Vagina (tissue), 2 donors: ENCODE measurements at regions not wholly inside any gene's neighbourhood (a gene's known extent, or its start where the extent isn't known, plus 50 kb on each side); places are given as distances from the start of the nearest gene placed in this dataset.

Source experiments
- DNase-seq, 2 donors: peaks; one replicate each; pipeline ENCODE4 v3.0.0-alpha.2; 2017; ENCODE audit errors: extremely low spot score in 2 of 2
- H3K27ac ChIP-seq: fragments of 200-600 bp; sonication (generic); one replicate; pipeline ENCODE4 v1.5.1; 2019
- H3K27me3 ChIP-seq: fragments of 200-600 bp; sonication (generic); one replicate; pipeline ENCODE4 v1.5.1; 2019
- H3K36me3 ChIP-seq, 2 donors: fragments of 200-600 bp; sonication (generic); one replicate each; pipeline ENCODE4 v1.5.1; 2017 to 2019
- H3K4me1 ChIP-seq: fragments of 200-600 bp; sonication (generic); one replicate; pipeline ENCODE4 v1.5.1; 2019
- H3K4me3 ChIP-seq, 2 donors: fragments of 200-600 bp; sonication (generic); 1 replicate in 1 of 2; 2 replicates in 1 of 2; pipeline ENCODE4 v1.5.1; 2016 to 2019
- H3K9me3 ChIP-seq: fragments of 200-600 bp; sonication (generic); one replicate; pipeline ENCODE4 v1.5.1; 2019
- POLR2A ChIP-seq, 2 donors: fragments of 450-650 bp; IDR thresholded peaks; one replicate each; pipeline ENCODE4 v1.6.1; 2017; ENCODE audit warnings: antibody characterized with exemption in 2 of 2, mild to moderate bottlenecking in 2 of 2, moderate library complexity in 2 of 2
- POLR2AphosphoS5 ChIP-seq, 2 donors: sonication (generic); formaldehyde crosslinking; IDR thresholded peaks; one replicate each; pipeline ENCODE4 v1.9.0; 2017; ENCODE audit warnings: antibody characterized with exemption in 2 of 2, mild to moderate bottlenecking in 2 of 2, low read depth in 1 of 2; ENCODE audit not compliant: insufficient read depth in 1 of 2
- intact Hi-C: fragments of 100-400 bp; cut with DNase I; formaldehyde crosslinking; loops from one replicate; pipeline ENCODE4 v1.15.1; 2023
- TF ChIP-seq, protein P1 (sequence below), 3 experiments: fragments of 450-650 bp in 2 of 3; fragments of 200-600 bp in 1 of 3; sonication (generic) in 1 of 3; IDR thresholded peaks; one replicate each; pipeline ENCODE4 v1.5.1; 2017 to 2019; ENCODE audit warnings: antibody characterized with exemption in 3 of 3, mild to moderate bottlenecking in 2 of 3, moderate library complexity in 2 of 3

DNA sequence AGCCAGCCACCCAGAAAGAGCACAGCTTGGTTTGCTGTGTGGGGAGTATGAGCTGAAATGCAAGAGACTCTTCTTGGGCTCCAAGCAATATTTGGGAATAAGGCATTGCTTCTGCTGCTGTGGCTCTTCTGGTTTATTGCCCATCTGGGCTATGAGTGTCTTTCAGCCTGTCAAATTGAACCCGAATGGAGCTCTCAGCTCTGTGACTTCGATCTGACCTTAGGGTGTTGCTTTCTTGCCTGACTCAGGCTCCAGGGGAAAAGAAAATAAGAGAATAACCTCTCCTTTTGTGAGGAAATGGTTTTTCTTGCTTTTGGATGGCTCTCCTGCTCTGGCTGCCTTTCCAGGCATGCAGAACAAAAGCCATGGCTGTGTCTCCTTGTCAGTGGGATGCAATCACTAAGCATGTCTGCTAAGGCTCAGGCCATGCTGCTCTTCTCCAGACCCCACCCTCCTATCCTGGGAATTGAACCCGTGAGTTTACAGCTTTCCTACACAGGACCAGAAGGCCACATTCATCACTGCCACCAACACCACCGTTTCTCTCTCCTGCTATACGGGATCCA lies 169.4 kb upstream of the JAG1 start:
- intact Hi-C loops = no loop called here
- DNase-seq = no peak
- peaks cover 10% of the 10 kb centered on the region for H3K4me1 ChIP-seq
- H3K27ac ChIP-seq = no peak overlapping the region
- no peak for TF ChIP-seq POLR2AphosphoS5 (IDR thresholded peaks at IDR 0.05; ENCODE audit: insufficient read depth in 1 of 2, low read depth in 1 of 2)
- no peak for TF ChIP-seq POLR2A (IDR thresholded peaks at IDR 0.05)
- TF ChIP-seq, protein P1, sequence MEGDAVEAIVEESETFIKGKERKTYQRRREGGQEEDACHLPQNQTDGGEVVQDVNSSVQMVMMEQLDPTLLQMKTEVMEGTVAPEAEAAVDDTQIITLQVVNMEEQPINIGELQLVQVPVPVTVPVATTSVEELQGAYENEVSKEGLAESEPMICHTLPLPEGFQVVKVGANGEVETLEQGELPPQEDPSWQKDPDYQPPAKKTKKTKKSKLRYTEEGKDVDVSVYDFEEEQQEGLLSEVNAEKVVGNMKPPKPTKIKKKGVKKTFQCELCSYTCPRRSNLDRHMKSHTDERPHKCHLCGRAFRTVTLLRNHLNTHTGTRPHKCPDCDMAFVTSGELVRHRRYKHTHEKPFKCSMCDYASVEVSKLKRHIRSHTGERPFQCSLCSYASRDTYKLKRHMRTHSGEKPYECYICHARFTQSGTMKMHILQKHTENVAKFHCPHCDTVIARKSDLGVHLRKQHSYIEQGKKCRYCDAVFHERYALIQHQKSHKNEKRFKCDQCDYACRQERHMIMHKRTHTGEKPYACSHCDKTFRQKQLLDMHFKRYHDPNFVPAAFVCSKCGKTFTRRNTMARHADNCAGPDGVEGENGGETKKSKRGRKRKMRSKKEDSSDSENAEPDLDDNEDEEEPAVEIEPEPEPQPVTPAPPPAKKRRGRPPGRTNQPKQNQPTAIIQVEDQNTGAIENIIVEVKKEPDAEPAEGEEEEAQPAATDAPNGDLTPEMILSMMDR (IDR thresholded peaks at IDR 0.05) = no peak
- H3K36me3 ChIP-seq = no peaks in the 10 kb centered on the region
- H3K4me3 ChIP-seq = no peak overlapping the region
- H3K9me3 ChIP-seq = no peaks in the 10 kb centered on the region
- no peaks in the 10 kb centered on the region for H3K27me3 ChIP-seq

DNA sequence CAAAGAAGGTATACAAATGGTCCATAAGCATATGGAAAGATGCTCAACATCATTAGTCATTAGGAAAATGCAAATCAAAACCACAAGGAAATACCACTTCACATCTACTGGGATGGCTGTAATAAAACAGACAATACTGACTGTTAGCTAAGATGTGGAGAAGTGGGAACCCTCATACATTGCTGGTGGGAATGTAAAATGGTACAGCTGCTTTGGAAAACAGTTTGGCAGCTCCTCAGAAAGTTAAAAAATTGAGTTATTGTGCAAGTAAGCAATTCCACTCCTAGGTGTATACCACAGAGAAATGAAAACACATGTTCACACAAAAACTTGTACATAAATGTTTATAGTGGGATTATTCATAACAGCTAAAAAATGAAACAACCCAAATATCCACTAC lies 173.0 kb upstream of the JAG1 start:
- H3K9me3 ChIP-seq = no peaks in the 10 kb centered on the region
- intact Hi-C loops = no loop called here

DNA sequence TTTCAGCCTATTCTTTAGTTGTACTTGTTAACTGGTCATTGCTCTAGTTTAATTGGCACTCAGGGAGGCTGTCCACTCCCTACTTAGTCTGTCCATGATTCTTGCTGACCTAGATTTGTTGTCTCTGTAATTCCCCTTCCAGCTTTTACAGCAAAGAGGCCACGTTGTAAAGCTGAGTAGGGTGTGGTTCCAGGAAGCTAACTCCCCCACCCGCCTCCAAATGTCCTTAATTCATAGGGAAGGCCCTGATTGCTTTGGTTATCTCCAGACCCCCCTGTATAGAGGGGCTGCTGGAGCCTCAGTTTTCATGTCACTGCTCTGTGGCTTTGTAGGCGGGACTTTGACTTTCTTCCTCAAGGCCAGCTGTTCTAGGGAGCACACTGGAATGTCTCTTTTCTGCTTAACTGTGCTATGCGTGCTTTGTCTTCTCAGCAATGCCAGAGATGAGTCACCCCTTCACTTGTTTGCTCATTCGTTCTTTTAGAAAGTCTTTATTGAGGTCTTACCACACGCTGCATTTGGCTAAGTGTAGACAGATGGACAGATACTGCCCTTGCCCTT lies 175.1 kb upstream of the JAG1 start:
- DNase-seq = no peak
- Histone ChIP-seq H3K27ac (peak overlapping the region; percentile 45), H3K9me3 (no peaks in the 10 kb centered on the region), H3K36me3 (no peaks in the 10 kb centered on the region), H3K4me3 (no peak overlapping the region), H3K27me3 (no peaks in the 10 kb centered on the region), H3K4me1 (peaks cover 18% of the 10 kb centered on the region)
- TF ChIP-seq POLR2AphosphoS5 (IDR thresholded peaks at IDR 0.05; ENCODE audit: insufficient read depth in 1 of 2, low read depth in 1 of 2) = peak in 1 of 2 donors; percentile 39
- TF ChIP-seq, protein P1 (IDR thresholded peaks at IDR 0.05) = no peak
- intact Hi-C loops = no loop called here

More for the DNA sequence above, 173.0 kb upstream of the JAG1 start:
- no peaks in the 10 kb centered on the region for H3K36me3 ChIP-seq
- no peaks in the 10 kb centered on the region for H3K27me3 ChIP-seq
- TF ChIP-seq, protein P1 (IDR thresholded peaks at IDR 0.05) = no peak
- TF ChIP-seq POLR2AphosphoS5 (IDR thresholded peaks at IDR 0.05; ENCODE audit: insufficient read depth in 1 of 2, low read depth in 1 of 2) (no peak), POLR2A (IDR thresholded peaks at IDR 0.05) (no peak)
- no peak for DNase-seq
- peaks cover 24% of the 10 kb centered on the region for H3K4me1 ChIP-seq
- H3K4me3 ChIP-seq = no peak overlapping the region
- H3K27ac ChIP-seq = no peak overlapping the region

DNA sequence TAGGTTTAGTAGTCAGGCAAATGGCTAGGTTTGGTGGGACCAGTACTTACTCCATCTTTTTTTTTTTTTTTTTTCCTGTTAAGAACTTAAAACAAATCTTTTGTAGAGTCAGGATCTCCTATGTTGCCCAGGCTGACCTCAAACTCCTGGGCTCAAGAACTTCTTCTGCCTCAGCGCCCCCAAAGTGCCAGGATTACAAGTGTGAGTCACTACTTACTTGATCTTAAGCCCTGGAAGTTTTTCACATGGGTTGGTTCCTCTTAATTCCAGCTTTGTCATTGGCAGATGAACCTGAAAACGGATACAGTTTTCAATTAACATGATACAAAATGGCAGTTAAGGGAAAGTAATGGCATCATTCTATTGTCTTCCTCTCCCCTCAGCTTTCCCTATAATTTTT lies 179.4 kb upstream of the JAG1 start:
- no peak for DNase-seq

DNA sequence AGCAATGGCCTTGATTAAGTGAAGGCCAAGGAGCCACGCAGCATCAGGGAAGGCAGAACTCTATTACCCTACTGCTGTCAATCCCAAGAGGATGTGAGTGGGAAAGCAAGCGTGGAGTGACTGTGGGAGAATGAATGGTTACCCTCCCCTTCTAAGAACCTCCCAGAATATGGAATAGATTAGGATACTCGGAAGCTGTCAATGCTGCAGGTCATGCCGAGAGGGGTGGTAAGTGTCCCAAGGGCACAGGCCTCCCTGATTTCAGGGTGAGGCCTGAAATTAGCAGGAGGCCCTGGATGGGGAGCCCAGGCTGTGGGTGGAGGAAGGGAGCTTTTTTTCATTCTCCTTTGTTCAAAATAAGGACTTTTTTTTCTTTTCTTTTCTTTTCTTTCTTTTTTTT lies 179.9 kb upstream of the JAG1 start:
- TF ChIP-seq, protein P1 (IDR thresholded peaks at IDR 0.05) = no peak
- no peak for TF ChIP-seq POLR2A (IDR thresholded peaks at IDR 0.05)
- no peak for TF ChIP-seq POLR2AphosphoS5 (IDR thresholded peaks at IDR 0.05; ENCODE audit: insufficient read depth in 1 of 2, low read depth in 1 of 2)
- Histone ChIP-seq H3K27ac (no peak overlapping the region), H3K27me3 (no peaks in the 10 kb centered on the region), H3K4me3 (no peak overlapping the region), H3K9me3 (no peaks in the 10 kb centered on the region), H3K36me3 (no peaks in the 10 kb centered on the region), H3K4me1 (peaks cover 16% of the 10 kb centered on the region)
- intact Hi-C loops = no loop called here
- no peak for DNase-seq

More for the DNA sequence above, 179.4 kb upstream of the JAG1 start:
- no peaks in the 10 kb centered on the region for H3K36me3 ChIP-seq
- peaks cover 22% of the 10 kb centered on the region for H3K4me1 ChIP-seq
- TF ChIP-seq POLR2AphosphoS5 (IDR thresholded peaks at IDR 0.05; ENCODE audit: insufficient read depth in 1 of 2, low read depth in 1 of 2) (no peak), POLR2A (IDR thresholded peaks at IDR 0.05) (no peak)
- TF ChIP-seq, protein P1 (IDR thresholded peaks at IDR 0.05) = no peak
- H3K9me3 ChIP-seq = no peaks in the 10 kb centered on the region
- no peak overlapping the region for H3K4me3 ChIP-seq
- no peak overlapping the region for H3K27ac ChIP-seq
- H3K27me3 ChIP-seq = no peaks in the 10 kb centered on the region
- intact Hi-C loops = no loop called here
